HG03442 (cell line): ENCODE measurements at regions not wholly inside any gene's neighbourhood (a gene's known extent, or its start where the extent isn't known, plus 50 kb on each side); places are given as distances from the start of the nearest gene placed in this dataset.
"Not testable (repeated sequence)": the region's sequence is repeated elsewhere in the genome, so short reads cannot be mapped to it uniquely, and the experiment has no call there.

Experiments used
- ATAC-seq: cut with Tn5 transposase; IDR thresholded peaks from one replicate; pipeline ENCODE4 v1.9.1; 2021; ENCODE audit warnings: mild to moderate bottlenecking, moderate library complexity; ENCODE audit not compliant: unreplicated experiment

DNA sequence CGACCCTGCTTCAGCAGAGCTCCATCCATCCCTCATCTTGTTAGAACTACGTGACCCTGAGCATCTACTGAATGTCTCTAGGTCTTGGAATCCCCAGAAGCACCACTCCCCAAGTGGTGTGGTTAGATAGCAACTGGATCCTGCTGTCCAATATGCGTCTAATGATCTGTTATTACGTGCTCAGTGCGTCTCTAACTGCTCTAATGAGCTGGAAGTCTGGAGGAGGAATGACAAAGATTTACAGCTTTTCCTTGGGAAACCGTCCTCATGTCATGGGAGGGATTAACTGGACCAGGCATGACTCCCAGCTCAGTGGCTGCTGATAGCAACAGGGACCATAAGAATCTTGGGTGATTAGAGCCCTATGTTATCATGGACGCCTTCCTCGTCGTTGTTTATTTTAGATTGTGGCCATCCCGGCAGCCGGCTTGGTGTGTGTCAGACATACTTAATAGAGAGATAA, 150.9 kb downstream of the HS3ST3B1 start:
- no peak for ATAC-seq

DNA sequence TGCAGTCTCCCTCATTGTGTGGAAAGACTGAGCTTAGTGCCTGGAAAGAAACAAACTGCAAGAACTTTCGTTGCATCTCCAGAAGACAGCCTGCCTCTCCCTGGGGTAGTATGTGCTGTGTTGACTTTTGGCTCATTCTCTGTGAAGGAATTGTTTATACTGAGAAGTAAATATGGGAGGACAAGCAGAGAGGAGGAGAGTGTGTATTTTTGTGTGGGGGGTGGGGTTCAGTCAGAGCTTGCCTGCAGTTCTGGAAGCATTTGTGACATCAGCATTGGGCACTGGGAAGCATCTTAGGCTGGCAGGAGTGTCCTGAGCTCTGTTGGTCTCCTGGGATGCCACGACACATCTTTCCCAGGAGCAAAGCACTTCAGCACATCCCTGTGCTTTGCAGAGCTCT, 147.9 kb downstream of the HS3ST3B1 start:
- ATAC-seq = no peak

DNA sequence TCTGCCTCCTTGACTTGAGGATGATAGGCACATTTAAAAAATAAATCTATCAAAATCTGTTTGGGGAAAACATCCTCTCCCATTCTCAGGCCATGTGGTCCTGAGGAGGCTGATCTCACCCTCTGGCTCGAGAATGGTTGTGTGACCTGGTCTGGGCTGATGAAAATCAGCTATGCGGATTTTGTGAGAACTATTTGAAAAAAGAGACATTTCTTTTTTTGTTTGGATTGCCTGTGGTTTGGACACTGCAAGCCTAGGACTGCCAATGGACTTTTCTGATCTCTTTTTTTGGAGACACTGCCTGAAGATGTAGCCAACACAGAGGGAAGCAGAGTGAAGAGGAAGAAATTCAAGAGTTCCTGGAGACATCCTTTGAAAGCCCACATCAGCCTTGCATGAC, 145.9 kb downstream of the HS3ST3B1 start:
- no peak for ATAC-seq

DNA sequence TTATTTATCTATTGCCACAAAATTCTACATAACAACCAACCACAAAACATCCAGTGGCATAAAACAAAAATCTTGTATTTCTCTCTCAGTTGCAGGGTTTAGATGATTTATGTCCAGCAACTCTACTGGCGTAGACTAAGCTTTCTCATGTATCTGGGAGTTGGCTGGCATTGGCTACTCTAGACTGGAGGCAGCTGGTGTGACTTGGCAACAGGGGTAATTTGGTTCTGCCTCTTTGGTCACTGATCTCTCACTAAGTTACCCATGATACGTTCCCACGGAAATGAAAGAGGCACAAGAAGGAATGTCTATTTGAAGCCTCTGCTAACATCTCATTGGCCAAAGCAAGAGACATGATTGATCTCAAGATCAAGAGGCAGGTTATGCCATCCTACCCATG, 144.0 kb downstream of the HS3ST3B1 start:
- ATAC-seq = no peak

DNA sequence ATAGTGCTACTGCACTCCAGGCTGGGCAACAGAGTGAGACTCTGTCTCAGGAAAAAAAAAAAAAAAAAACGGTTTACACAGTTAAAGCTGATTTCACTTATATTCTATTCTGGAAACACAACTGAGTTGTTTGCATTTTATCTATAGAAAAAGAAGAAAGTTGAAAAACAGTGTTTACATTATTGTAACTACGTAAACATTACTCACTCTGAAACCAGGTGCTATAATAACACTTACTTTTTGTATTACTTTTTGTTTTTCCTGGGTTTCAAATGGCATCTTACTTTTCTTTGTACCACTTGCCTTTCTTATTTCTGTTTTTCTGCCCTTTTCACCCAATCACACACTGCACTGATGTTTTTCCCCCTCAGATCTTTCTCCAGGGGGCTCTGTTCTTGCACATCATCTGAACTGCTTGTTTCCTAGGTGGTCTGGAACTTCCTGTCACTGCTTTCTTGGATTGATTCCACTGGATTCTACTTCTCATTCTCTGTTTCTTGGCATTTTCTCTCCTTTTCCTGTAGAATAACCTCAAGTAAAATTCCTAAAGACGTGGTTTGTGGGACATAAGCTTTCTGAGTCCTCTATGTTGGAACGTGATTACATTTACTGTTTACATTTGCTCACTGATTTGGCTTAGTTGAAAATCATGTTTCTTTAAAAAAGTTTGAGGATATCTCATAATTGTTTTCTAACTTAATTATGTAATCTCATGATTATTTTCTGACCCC, 142.1 kb downstream of the HS3ST3B1 start:
- ATAC-seq = no peak

DNA sequence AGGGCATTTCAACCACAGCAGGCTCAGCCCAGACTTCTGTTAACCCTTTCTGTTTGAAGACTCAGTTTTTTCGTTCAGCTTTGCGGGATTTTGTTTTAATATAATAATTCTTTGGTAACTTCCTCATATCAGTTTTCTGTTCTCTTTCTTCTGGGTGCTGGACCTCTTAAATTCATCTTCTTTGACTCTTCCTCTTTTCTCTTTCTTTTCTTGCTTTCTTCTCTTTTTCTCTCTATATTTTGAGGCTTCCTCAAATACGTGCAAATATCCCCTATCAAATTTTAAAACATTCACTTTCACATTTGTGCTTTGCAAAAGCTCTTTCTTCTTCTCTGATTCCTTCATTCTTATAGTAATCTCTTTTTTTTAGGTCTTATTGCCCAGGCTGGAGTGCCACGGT, 136.3 kb downstream of the HS3ST3B1 start:
- no peak for ATAC-seq

DNA sequence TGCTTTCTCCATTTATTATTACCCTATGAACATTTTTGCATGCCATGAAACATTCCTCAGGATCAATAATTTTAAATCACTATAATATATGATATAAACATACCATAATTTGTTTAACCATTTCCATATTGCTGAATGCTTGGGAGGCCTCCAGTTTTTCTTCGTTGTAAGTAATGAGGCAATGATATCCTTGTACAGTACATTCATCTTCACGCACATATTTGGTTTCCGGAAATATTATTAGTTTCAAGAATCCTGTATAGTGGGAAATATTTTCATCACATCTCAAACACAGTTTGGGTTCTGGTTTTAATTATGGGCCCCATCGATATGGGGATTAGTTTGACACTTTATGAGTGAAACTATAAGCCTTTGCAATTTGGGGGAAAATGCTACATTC, 135.4 kb downstream of the HS3ST3B1 start:
- ATAC-seq = no peak

DNA sequence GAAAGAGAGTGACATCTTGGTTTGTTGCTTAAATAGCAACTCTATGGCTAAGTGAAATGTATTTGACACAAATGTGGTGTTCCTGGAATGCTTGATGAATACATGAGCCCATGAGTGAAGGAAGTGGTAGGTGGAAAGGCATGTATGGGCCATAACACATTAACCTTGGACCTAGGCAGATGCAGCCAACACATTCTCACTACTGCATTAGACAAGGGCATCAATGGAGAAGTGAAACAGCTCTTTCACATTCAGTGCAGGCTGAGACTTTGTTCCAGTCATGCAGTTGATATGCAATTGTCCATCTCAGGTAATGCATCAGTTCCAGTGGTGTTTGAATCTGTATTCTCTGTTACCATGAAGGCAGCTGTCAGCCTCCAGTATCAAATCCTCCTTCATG, 133.6 kb downstream of the HS3ST3B1 start:
- ATAC-seq = peak; percentile 96

DNA sequence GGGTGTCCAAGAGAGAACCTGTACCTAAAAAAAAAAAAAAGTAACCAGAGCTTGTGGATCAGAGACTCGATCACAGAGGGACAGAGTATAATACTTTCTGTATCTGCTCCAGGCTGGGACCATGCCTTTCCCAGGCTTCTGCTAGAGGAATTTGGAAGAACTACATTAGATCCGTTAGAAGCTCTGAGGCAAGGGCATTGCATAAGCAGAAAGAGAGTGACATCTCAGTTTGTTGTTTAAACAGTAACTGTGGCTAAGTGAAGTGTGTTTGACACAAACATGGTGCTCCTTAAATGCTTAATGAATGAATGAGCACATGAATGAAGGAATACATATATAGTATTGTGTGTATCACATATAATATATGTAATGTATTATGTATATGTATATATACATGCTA, 131.2 kb downstream of the HS3ST3B1 start:
- no peak for ATAC-seq

DNA sequence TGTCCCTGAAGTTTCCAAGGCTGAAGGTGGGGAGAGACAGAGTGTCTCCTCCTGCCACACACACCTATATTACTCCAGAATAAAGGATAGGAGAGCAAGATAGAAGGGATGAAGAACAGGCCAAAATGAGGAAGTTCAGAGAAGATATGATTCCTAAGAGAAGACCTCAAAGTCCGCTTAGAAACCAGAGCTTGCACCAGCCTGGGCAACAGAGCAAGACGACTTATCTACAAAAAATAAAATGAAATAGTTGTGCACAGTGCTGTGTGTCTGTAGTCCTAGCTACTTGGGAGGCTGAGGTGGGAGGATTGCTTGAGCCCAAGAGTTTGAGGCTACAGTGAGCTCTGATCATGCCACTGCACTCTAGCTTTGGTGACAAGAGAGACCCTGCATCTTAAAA, 128.2 kb downstream of the HS3ST3B1 start:
- peak; percentile 23 for ATAC-seq

DNA sequence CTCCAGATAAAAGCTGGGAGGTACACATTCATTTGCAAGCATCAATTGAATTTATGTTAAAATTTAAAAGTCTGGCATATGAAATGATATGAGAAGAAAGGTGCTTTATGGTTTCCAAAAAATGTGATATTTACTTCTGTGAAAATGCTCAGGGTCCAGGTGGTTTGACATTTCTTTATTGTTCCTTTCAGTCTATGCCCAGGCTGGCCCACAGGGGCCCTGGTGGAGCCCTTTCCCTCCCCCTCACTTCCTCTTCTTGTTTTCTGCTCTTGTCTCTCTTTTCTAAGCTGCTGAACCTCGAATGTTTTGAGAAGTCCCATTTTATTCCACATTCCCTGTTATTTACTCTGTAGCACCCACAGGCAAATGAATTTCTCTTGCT, 127.8 kb downstream of the HS3ST3B1 start:
- peak; percentile 55 for ATAC-seq

DNA sequence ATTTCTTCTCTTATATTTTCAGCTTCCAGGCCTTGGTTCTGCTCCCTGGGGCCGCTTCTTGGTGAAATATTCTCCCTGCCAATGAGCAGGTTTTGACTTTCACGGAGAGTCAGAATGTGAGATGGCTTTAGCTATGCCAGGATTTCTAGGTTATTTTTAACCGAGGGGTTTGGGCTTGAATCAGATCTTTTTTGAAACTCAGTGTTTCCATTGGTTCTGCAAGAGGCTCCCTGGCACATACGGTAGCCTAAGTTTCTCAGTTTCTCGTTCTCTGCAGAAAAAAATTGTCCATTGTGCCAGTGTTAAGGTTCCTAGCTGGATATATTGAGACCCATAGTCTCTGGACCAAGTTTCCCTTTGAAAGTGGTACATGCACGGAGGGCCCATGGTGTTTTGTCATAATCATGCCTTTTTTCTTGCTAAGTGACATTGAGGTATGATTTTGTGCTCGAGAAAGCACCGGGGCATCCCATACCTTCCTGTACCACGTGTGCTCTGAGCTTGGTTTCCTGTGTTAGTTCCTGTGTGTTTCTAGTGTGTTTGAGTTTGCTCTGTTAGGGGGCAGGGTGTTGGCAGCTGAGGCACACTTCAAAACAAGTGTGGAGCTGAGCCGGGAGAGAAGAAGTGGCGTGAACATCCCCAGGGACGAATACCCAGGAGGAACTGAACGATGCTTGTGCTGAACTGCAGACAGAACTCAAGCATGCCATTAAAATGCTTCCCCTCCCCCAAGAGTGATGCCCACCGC, 127.2 kb downstream of the HS3ST3B1 start:
- peak; percentile 82 for ATAC-seq

DNA sequence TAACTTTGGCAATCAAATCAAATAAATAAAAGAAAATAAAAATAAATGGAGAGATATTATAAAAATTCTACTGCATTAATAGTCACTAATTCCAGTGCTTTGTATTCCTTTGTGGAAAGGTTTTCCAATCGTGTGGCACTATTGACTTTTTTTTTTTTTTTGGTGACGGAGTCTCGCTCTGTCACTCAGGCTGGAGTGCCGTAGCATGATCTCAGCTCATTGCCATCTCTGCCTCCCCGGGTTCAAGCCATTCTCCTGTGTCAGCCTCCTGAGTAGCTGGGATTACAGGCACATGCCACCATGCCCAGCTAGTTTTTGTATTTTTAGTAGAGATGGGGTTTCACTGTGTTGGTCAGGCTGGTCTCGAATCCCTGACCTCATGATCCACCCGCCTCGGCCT, 122.3 kb downstream of the HS3ST3B1 start:
- ATAC-seq = not testable (repeated sequence)

DNA sequence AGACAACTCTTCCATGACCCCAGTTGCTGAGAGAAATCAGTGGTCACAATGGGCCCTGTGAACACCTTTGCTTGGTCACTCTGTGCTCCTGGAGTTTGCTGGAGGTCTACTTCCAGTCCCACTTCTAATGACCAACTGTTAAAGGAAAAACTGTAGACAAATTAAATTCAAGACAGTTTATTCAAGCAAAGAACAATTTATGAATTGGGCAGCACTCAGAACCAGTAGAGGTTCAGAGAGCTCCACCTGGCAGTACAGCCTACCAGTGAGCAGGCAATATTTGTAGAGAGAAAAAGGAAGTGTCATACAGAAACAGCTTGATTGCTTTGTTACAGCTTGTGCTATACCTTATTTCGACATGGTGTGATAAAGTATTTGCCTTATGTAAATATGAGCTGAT, 116.5 kb downstream of the HS3ST3B1 start:
- ATAC-seq = no peak

DNA sequence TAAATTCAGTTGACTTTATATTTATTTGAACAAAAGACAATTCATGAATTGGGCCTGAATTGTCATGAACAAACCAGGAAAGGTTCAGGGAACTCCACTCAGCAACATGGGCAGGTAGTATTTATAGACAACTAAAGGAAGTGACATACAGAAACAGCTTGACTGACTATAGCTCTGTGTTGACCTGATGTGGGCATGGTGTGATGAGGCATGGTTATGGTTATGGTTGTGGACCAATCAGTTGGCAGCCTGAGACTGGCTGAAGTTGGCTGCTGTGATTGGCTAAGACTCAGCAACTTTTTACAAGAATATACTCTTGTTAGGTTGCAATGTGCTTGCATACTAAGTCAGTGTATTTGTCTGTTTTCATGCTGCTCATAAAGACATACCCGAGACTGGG, 108.4 kb downstream of the HS3ST3B1 start:
- ATAC-seq = no peak

DNA sequence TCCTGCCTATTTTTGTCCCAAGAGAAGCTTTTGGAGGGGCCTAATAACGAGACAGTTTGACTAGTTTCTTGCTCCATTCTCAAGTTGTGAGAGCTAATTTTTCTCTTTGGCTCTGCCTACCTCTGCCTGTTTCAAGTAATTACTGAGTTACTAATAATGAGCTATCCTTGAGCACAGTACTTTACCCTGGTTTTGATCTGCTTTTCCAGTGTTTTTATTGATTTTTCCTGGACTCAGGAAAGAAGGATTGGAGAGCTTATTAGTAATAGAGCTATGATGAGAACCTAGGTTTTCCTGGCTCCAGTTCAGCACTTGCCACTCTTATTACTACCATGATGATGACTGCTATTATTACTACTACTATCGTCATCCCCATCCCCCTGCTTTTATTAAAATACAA, 106.7 kb downstream of the HS3ST3B1 start:
- ATAC-seq = no peak

DNA sequence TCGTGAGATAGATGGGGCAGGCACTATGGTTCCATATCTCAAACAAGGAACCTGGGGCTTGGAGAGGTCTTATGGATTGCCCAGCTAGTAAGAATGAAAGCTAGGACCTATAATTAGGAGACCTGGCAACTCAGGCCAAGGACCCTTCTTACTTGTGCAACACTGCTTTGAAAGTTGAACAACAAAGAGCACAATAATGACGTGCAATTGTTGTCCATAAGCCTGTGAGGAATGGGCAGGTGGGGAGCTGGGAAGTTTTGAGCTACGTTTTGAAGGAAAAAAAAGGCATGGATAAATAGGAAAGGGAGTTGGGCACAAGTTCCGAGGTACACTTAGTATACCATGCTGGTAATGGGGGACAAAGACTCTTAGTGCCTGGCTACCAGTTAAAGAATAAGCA, 104.3 kb downstream of the HS3ST3B1 start:
- no peak for ATAC-seq
